ENCODE measurements at regions not wholly inside any gene's neighbourhood (a gene's known extent, or its start where the extent isn't known, plus 50 kb on each side); places are given as distances from the start of the nearest gene placed in this dataset.

DNA sequence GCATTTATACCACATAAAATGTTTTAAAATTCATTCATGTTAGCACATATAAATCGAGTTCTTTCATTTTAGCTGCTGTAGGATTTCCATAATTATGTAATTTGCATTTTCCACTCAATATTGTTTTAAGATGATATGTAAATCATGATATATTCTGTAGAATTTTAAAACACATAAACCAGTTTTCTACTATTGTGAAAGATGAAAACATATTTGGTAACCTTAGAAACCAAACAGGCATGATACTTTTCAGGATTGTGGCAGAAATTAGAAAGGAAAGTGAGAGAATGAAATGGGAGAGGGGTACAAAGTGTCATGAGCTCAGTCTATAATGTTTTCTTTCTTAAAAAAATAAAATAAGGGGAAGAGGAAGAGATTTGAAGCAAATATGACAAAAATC lies 269.3 kb downstream of the PPP1R3A start:
- H3K4me3 ChIP-seq (ENCODE audit: low read length) = no peak overlapping the region
- TF ChIP-seq, protein P1, sequence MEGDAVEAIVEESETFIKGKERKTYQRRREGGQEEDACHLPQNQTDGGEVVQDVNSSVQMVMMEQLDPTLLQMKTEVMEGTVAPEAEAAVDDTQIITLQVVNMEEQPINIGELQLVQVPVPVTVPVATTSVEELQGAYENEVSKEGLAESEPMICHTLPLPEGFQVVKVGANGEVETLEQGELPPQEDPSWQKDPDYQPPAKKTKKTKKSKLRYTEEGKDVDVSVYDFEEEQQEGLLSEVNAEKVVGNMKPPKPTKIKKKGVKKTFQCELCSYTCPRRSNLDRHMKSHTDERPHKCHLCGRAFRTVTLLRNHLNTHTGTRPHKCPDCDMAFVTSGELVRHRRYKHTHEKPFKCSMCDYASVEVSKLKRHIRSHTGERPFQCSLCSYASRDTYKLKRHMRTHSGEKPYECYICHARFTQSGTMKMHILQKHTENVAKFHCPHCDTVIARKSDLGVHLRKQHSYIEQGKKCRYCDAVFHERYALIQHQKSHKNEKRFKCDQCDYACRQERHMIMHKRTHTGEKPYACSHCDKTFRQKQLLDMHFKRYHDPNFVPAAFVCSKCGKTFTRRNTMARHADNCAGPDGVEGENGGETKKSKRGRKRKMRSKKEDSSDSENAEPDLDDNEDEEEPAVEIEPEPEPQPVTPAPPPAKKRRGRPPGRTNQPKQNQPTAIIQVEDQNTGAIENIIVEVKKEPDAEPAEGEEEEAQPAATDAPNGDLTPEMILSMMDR (conservative IDR thresholded peaks at IDR 0.05; ENCODE audit: low read depth, low read length) = no peak
- no peak for DNase-seq (ENCODE audit: low read depth)

DNA sequence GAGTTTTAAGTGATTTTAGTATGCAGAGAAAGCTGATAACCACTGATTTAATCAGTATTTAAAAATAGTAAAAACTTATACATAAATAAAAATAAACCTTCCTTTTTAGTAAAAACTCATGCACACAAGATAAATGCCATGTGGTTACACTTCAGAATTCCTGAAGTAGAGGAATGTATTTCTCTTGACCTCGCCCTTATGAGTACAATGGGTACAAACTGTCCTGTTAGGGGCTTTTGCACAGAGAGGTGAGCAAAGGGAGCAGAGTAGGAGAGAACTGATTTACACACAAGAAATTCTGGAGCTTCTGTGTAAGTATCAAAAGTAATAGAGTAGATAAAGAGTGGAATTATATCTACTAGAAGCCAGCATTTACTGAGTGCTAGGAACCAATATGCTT lies 279.6 kb downstream of the PPP1R3A start:
- DNase-seq (ENCODE audit: low read depth) = no peak

DNA sequence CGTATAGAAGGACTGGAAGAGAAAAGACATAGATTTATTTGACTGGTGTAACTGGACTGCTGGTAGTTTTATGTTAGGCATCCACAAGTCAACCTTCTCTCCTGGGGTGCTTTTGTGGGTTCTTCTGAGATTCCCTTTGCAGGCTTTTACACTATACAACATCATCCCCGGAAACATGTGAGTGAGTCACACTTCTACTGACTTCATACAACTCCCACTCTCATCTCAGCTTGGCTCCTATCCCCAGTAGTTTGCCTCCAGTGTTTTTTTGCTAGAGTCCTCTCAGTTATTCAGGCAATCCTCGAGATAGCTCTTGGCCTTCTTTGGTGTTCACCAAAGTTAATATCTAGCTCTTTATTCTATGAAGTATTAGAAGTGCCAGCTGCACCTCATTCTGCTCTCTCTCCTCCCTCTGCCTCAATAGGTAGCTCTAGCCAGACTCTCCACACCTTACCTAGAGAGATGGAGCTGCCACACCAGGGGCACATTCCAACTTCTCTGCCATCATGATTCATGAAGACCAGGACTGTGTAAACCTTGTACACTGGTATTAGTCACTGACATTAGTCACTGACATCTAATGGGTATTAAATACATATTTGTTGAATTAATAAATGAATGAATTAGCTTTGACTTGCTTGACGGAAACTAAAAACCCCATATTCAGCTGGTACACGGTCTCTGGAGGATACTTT lies 281.9 kb downstream of the PPP1R3A start:
- peak; percentile 23 for DNase-seq (ENCODE audit: low read depth)
- TF ChIP-seq, protein P1 (conservative IDR thresholded peaks at IDR 0.05; ENCODE audit: low read depth, low read length) = no peak
- no peak overlapping the region for H3K4me3 ChIP-seq (ENCODE audit: low read length)

More for the DNA sequence above, 279.6 kb downstream of the PPP1R3A start:
- no peak overlapping the region for H3K4me3 ChIP-seq (ENCODE audit: low read length)
- TF ChIP-seq, protein P1 (conservative IDR thresholded peaks at IDR 0.05; ENCODE audit: low read depth, low read length) = no peak

DNA sequence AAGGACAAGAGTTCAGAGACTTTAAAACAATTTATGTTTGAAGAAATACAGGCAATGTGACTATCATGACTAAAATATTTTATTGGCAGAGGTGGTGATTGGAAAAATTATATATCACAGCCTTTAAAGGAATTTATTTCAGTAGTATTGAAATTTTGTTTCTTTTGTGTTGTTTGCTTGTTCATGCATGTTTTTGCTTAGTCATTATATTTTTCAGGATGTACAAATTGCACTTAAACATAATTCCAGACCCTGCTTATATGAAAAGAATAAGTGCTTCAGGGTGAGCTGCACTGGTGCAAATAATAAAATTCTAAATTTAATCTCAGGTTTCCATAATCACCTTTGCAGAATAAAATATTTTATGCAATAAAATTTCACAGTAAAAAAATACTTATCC lies 283.3 kb downstream of the PPP1R3A start:
- DNase-seq (ENCODE audit: low read depth) = no peak
- H3K4me3 ChIP-seq (ENCODE audit: low read length) = no peak overlapping the region
- TF ChIP-seq, protein P1 (conservative IDR thresholded peaks at IDR 0.05; ENCODE audit: low read depth, low read length) = no peak

DNA sequence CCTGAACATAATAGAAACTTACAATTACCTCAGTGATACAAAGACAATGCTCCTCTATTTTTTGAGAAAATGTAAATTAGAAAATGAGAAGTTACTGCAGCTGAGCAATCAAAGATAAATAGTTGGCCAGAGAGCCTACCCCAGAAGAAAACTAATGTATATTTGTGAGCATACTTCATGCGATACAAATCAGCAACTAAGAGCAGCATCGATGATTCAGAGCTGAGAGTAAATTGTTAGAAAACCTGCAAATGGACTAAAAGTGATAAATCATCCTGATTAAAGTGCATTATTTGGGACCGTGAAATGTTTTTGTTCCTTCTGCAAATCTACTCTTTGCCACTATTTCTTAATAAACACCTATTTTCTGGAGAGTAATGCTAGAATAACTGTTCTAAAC lies 285.7 kb downstream of the PPP1R3A start:
- H3K4me3 ChIP-seq (ENCODE audit: low read length) = no peak overlapping the region
- TF ChIP-seq, protein P1 (conservative IDR thresholded peaks at IDR 0.05; ENCODE audit: low read depth, low read length) = no peak
- DNase-seq (ENCODE audit: low read depth) = no peak

DNA sequence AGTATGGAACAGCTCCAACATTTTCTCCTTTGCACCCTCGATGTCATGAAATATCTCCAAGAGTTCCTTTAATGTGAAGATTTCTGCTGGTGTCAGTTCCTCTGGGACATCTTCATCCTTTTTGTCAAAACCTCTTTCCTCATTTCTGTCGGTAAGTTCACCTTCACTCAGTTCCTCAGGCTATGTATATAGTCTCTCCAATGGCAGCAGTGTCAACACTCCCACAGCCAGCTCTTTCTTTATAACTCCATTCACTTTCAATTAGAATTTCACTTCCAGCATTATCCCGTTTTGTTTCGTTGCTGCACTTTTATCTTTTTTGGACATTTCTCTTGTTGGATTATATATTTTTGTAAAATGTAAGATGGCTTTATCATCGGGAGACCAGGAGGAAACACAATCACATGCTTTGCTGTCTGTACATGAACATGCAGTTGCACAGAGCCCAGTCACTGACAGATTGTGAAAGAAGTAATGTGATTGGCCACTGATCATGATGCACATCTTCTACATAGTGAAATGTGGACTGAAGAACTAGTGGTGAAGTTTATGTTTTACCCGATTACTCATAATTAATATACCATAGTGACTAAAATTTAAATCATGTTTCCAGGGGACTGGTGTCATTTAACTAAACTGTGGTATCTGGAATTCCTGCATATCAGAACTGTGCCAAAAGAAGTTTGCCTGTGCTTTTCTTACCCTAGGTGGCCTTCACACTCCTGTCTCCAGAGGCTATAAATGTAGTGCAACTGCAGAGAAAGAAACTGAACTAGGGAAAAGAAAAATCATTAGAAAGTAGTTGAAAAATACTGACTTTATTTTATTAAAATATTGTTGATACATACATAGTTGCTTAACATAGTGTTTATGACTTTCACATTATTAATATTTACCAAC lies 289.6 kb downstream of the PPP1R3A start:
- TF ChIP-seq, protein P1 (conservative IDR thresholded peaks at IDR 0.05; ENCODE audit: low read depth, low read length) = no peak
- no peak for DNase-seq (ENCODE audit: low read depth)
- H3K4me3 ChIP-seq (ENCODE audit: low read length) = no peak overlapping the region
